Neural progenitor cell (in vitro differentiated cells): ENCODE measurements at regions not wholly inside any gene's neighbourhood (a gene's known extent, or its start where the extent isn't known, plus 50 kb on each side); places are given as distances from the start of the nearest gene placed in this dataset.

ENCODE experiments used
- DNase-seq: peaks from one replicate; pipeline ENCODE4 v3.0.0-alpha.2; 2016; ENCODE audit warnings: low spot score
- H2AFZ ChIP-seq: fragments of 200-600 bp; sonication (generic); replicated peaks from 2 replicates; pipeline ENCODE4 v1.6.1; 2016; ENCODE audit warnings: antibody characterized with exemption
- H3F3A ChIP-seq: fragments of 200-600 bp; sonication (generic); 2 replicates; pipeline ENCODE4 v1.6.1; 2016; ENCODE audit warnings: antibody characterized with exemption, low read depth
- H3K27ac ChIP-seq: fragments of 200-600 bp; sonication (generic); 2 replicates; pipeline ENCODE4 v1.5.1; 2016; ENCODE audit warnings: mild to moderate bottlenecking
- H3K27me3 ChIP-seq: fragments of 200-600 bp; sonication (generic); 2 replicates; pipeline ENCODE4 v1.6.1; 2016; ENCODE audit warnings: mild to moderate bottlenecking, moderate library complexity
- H3K36me3 ChIP-seq: fragments of 200-600 bp; sonication (generic); 2 replicates; pipeline ENCODE4 v1.5.1; 2016
- H3K4me1 ChIP-seq: fragments of 200-600 bp; sonication (generic); 2 replicates; pipeline ENCODE4 v1.6.1; 2016; ENCODE audit warnings: mixed run types
- H3K4me2 ChIP-seq: fragments of 200-600 bp; sonication (generic); 2 replicates; pipeline ENCODE4 v1.6.1; 2016
- H3K4me3 ChIP-seq: fragments of 200-600 bp; sonication (generic); 2 replicates; pipeline ENCODE4 v1.5.1; 2016
- H3K79me2 ChIP-seq: fragments of 200-600 bp; sonication (generic); 2 replicates; pipeline ENCODE4 v1.6.1; 2016; ENCODE audit warnings: low read depth
- H3K9ac ChIP-seq: fragments of 200-600 bp; sonication (generic); 2 replicates; pipeline ENCODE4 v1.6.1; 2016
- H3K9me3 ChIP-seq: fragments of 200-600 bp; sonication (generic); 2 replicates; pipeline ENCODE4 v1.5.1; 2016; ENCODE audit warnings: low read depth
- H4K20me1 ChIP-seq: fragments of 200-600 bp; sonication (generic); 2 replicates; pipeline ENCODE4 v1.6.1; 2016; ENCODE audit warnings: low read depth
- H3K27ac Mint-ChIP-seq: 3 replicates; pipeline ENCODE4 v1.8.0; 2021; ENCODE audit warnings: mixed read lengths
- H3K27me3 Mint-ChIP-seq: 2 replicates; pipeline ENCODE4 v1.8.0; 2022; ENCODE audit warnings: low read depth, mild to moderate bottlenecking, inconsistent platforms, moderate library complexity, mixed read lengths; ENCODE audit not compliant: insufficient read depth
- H3K36me3 Mint-ChIP-seq: 3 replicates; pipeline ENCODE4 v1.8.0; 2021; ENCODE audit warnings: mixed read lengths
- H3K4me1 Mint-ChIP-seq: 3 replicates; pipeline ENCODE4 v1.8.0; 2021; ENCODE audit warnings: mixed read lengths
- H3K4me3 Mint-ChIP-seq: 3 replicates; pipeline ENCODE4 v1.8.0; 2021; ENCODE audit warnings: mild to moderate bottlenecking, moderate library complexity, mixed read lengths
- H3K9me3 Mint-ChIP-seq: 3 replicates; pipeline ENCODE4 v1.8.0; 2020; ENCODE audit warnings: mixed read lengths
- CTCF ChIP-seq: fragments of 200-600 bp; sonication (generic); IDR thresholded peaks from 2 replicates; pipeline ENCODE4 v1.5.1; 2017; ENCODE audit warnings: antibody characterized with exemption, mild to moderate bottlenecking
- EZH2 ChIP-seq: fragments of 200-600 bp; sonication (generic); IDR thresholded peaks from 2 replicates; pipeline ENCODE4 v1.6.1; 2017; ENCODE audit warnings: antibody characterized with exemption, mild to moderate bottlenecking, moderate library complexity
- EZH2phosphoT487 ChIP-seq: fragments of 200-600 bp; sonication (generic); IDR thresholded peaks from 2 replicates; pipeline ENCODE4 v1.6.1; 2017; ENCODE audit warnings: antibody characterized with exemption

- Mint-ChIP-seq H3K9me3 (no peaks in the 10 kb centered on the region), H3K4me3 (no peak overlapping the region), H3K27ac (no peak overlapping the region), H3K27me3 (peaks cover 3% of the 10 kb centered on the region), H3K36me3 (no peaks in the 10 kb centered on the region), H3K4me1 (peaks cover 1% of the 10 kb centered on the region)
- Histone ChIP-seq H3K4me1 (no peaks in the 10 kb centered on the region), H3K27me3 (no peaks in the 10 kb centered on the region), H3K36me3 (no peaks in the 10 kb centered on the region), H3K79me2 (no peaks in the 10 kb centered on the region), H3K9me3 (no peaks in the 10 kb centered on the region), H3K4me2 (no peak overlapping the region), H3F3A (no peaks in the 10 kb centered on the region), H4K20me1 (no peaks in the 10 kb centered on the region), H3K9ac (no peak overlapping the region), H3K27ac (no peak overlapping the region), H2AFZ (no peak overlapping the region), H3K4me3 (no peak overlapping the region)
- no peak for DNase-seq
- TF ChIP-seq CTCF = no peak
- TF ChIP-seq EZH2phosphoT487 = no peak
- TF ChIP-seq EZH2 = no peak
Measured at GRCh38 chr14:98900798-98901197, 371.2 kb downstream of the BCL11B start.

- no peak overlapping the region for H3K27ac ChIP-seq
- H3K4me1 Mint-ChIP-seq = peaks cover 8% of the 10 kb centered on the region
- H3K36me3 ChIP-seq = no peaks in the 10 kb centered on the region
- H3K4me3 ChIP-seq = no peak overlapping the region
- no peaks in the 10 kb centered on the region for H3K79me2 ChIP-seq
- H3K36me3 Mint-ChIP-seq = no peaks in the 10 kb centered on the region
- H3F3A ChIP-seq = peaks cover 5% of the 10 kb centered on the region
- H4K20me1 ChIP-seq = no peaks in the 10 kb centered on the region
- H3K4me1 ChIP-seq = peaks cover 7% of the 10 kb centered on the region
- H3K9ac ChIP-seq = no peak overlapping the region
- no peaks in the 10 kb centered on the region for H3K9me3 Mint-ChIP-seq
- no peak for TF ChIP-seq EZH2phosphoT487
- TF ChIP-seq CTCF = no peak
- no peak for TF ChIP-seq EZH2
- no peaks in the 10 kb centered on the region for H3K27me3 ChIP-seq
- H3K27ac Mint-ChIP-seq = no peak overlapping the region
- H3K4me3 Mint-ChIP-seq = no peak overlapping the region
- no peak overlapping the region for H2AFZ ChIP-seq
- H3K9me3 ChIP-seq = no peaks in the 10 kb centered on the region
- no peak for DNase-seq
- no peak overlapping the region for H3K4me2 ChIP-seq
- peaks cover 3% of the 10 kb centered on the region for H3K27me3 Mint-ChIP-seq
Measured at GRCh38 chr14:98901511-98902205, 370.3 kb downstream of the BCL11B start.

GRCh38 chr14:98903371-98903770 lies 368.6 kb downstream of the BCL11B start:
- H3K27ac Mint-ChIP-seq = no peak overlapping the region
- H3K27me3 Mint-ChIP-seq = peaks cover 3% of the 10 kb centered on the region
- no peaks in the 10 kb centered on the region for H4K20me1 ChIP-seq
- DNase-seq = no peak
- no peaks in the 10 kb centered on the region for H3K27me3 ChIP-seq
- no peaks in the 10 kb centered on the region for H3K79me2 ChIP-seq
- H3K4me1 ChIP-seq = peaks cover 24% of the 10 kb centered on the region
- no peaks in the 10 kb centered on the region for H3K9me3 ChIP-seq
- H3K27ac ChIP-seq = no peak overlapping the region
- H3K9me3 Mint-ChIP-seq = no peaks in the 10 kb centered on the region
- no peak overlapping the region for H3K4me3 ChIP-seq
- H3K9ac ChIP-seq = no peak overlapping the region
- TF ChIP-seq EZH2 (no peak), CTCF (no peak), EZH2phosphoT487 (no peak)
- H3F3A ChIP-seq = peaks cover 16% of the 10 kb centered on the region
- peaks cover 21% of the 10 kb centered on the region for H3K4me1 Mint-ChIP-seq
- H3K4me3 Mint-ChIP-seq = no peak overlapping the region
- H3K36me3 Mint-ChIP-seq = no peaks in the 10 kb centered on the region
- no peak overlapping the region for H2AFZ ChIP-seq
- H3K4me2 ChIP-seq = no peak overlapping the region
- no peaks in the 10 kb centered on the region for H3K36me3 ChIP-seq
